DND-41 (cell line): ENCODE measurements at regions not wholly inside any gene's neighbourhood (a gene's known extent, or its start where the extent isn't known, plus 50 kb on each side); places are given as distances from the start of the nearest gene placed in this dataset.
"Not testable (repeated sequence)": the region's sequence is repeated elsewhere in the genome, so short reads cannot be mapped to it uniquely, and the experiment has no call there.

Experiments
- ATAC-seq: fragments of 200-7000 bp; cut with Tn5 transposase; 3 replicates; pipeline ENCODE4 v1.9.1; 2021; ENCODE audit warnings: low read depth; ENCODE audit not compliant: insufficient read depth
- DNase-seq: peaks from one replicate; pipeline ENCODE4 v3.0.0-alpha.2; 2020
- H2AFZ ChIP-seq: 2 replicates; pipeline ENCODE4 v1.6.0; 2012; ENCODE audit warnings: low read depth, low read length
- H3K27ac ChIP-seq: 2 replicates; pipeline ENCODE4 v1.5.1; 2012; ENCODE audit warnings: low read length, inconsistent platforms
- H3K27me3 ChIP-seq: fragments of 200-600 bp; sonication (generic); 2 replicates; pipeline ENCODE4 v1.6.0; 2012; ENCODE audit warnings: low read length, mild to moderate bottlenecking, inconsistent platforms; ENCODE audit not compliant: insufficient read depth, poor library complexity
- H3K36me3 ChIP-seq: 2 replicates; pipeline ENCODE4 v1.5.1; 2012; ENCODE audit warnings: low read length, inconsistent platforms; ENCODE audit not compliant: insufficient read depth
- H3K4me1 ChIP-seq: 2 replicates; pipeline ENCODE4 v1.5.1; 2012; ENCODE audit warnings: mild to moderate bottlenecking, low read length; ENCODE audit not compliant: insufficient read depth
- H3K4me2 ChIP-seq: 2 replicates; pipeline ENCODE4 v1.6.0; 2012; ENCODE audit warnings: mild to moderate bottlenecking, moderate library complexity, low read length, inconsistent platforms; ENCODE audit not compliant: insufficient read depth
- H3K4me3 ChIP-seq, 2 experiments: fragments of 200-600 bp in 1 of 2; shearing (Covaris generic) in 1 of 2; 2 replicates each; pipeline ENCODE4 v1.5.1; 2012 to 2016; ENCODE audit warnings: inconsistent platforms in 2 of 2, low read length in 2 of 2, mild to moderate bottlenecking in 2 of 2, low read depth in 1 of 2, moderate library complexity in 1 of 2
- H3K79me2 ChIP-seq: 2 replicates; pipeline ENCODE4 v1.6.0; 2012; ENCODE audit warnings: low read length, inconsistent platforms; ENCODE audit not compliant: insufficient read depth
- H3K9ac ChIP-seq: 2 replicates; pipeline ENCODE4 v1.6.0; 2012; ENCODE audit warnings: low read depth, mild to moderate bottlenecking, inconsistent platforms, low read length, moderate library complexity
- H3K9me3 ChIP-seq: 2 replicates; pipeline ENCODE4 v1.5.1; 2012; ENCODE audit warnings: low read length, moderate library complexity, mild to moderate bottlenecking, inconsistent platforms; ENCODE audit not compliant: insufficient read depth, severe bottlenecking
- H4K20me1 ChIP-seq: 2 replicates; pipeline ENCODE4 v1.6.0; 2012; ENCODE audit warnings: low read length; ENCODE audit not compliant: insufficient read depth
- CTCF ChIP-seq: IDR thresholded peaks from 2 replicates; pipeline ENCODE4 v1.5.1; 2012; ENCODE audit warnings: borderline replicate concordance, low read length, moderate library complexity, mild to moderate bottlenecking; ENCODE audit not compliant: poor library complexity, severe bottlenecking; ENCODE audit errors: extremely low read depth
- EZH2 ChIP-seq: IDR thresholded peaks from 3 replicates; pipeline ENCODE4 v1.6.1; 2012; ENCODE audit warnings: borderline replicate concordance, low read depth, mild to moderate bottlenecking, moderate library complexity, low read length, inconsistent platforms; ENCODE audit not compliant: severe bottlenecking

GRCh38 chr5:56666901-56667300 lies 148.4 kb upstream of the MAP3K1 start:
- no peaks in the 10 kb centered on the region for H4K20me1 ChIP-seq
- peaks cover 19% of the 10 kb centered on the region for H3K27me3 ChIP-seq
- DNase-seq (no peak), ATAC-seq (no peak)
- H3K36me3 ChIP-seq = no peaks in the 10 kb centered on the region
- no peak overlapping the region for H3K9ac ChIP-seq
- no peak for TF ChIP-seq EZH2
- TF ChIP-seq CTCF = no peak
- H3K9me3 ChIP-seq = no peaks in the 10 kb centered on the region
- no peaks in the 10 kb centered on the region for H3K79me2 ChIP-seq
- H3K4me1 ChIP-seq = no peaks in the 10 kb centered on the region
- no peak overlapping the region for H3K27ac ChIP-seq
- H2AFZ ChIP-seq = no peak overlapping the region
- H3K4me2 ChIP-seq = no peak overlapping the region
- H3K4me3 ChIP-seq = no peak overlapping the region

DNA sequence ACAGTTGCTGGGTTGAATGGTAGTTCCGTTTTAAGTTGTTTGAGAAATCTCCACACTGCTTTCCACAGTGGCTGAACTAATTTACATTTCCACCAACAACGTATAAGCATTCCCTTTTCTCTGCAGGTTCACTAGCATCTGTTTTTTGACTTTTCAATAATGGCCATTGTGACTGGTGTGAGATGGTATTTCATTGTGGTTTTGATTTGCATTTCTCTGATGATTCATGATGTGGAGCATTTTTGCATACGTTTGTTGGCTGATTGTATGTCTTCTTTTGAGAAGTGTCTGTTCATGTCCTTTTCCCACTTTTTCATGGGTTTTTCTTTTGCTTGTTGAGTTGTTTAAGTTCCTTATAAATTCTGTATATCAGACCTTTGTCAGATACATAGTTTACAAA lies 150.2 kb upstream of the MAP3K1 start:
- ATAC-seq, DNase-seq, H3K79me2 ChIP-seq, H3K4me1 ChIP-seq, H3K36me3 ChIP-seq, H4K20me1 ChIP-seq, H3K9ac ChIP-seq, H2AFZ ChIP-seq, H3K27ac ChIP-seq, H3K4me2 ChIP-seq, H3K4me3 ChIP-seq, H3K9me3 ChIP-seq: not testable (repeated sequence)
- peaks cover 21% of the 10 kb centered on the region for H3K27me3 ChIP-seq

GRCh38 chr5:56664025-56664424 lies 151.3 kb upstream of the MAP3K1 start:
- Histone ChIP-seq H3K9ac (no peak overlapping the region), H2AFZ (no peak overlapping the region), H3K27me3 (peaks cover 21% of the 10 kb centered on the region), H3K4me2 (no peak overlapping the region), H4K20me1 (no peaks in the 10 kb centered on the region), H3K79me2 (no peaks in the 10 kb centered on the region), H3K9me3 (no peaks in the 10 kb centered on the region), H3K4me1 (no peaks in the 10 kb centered on the region), H3K4me3 (no peak overlapping the region), H3K27ac (no peak overlapping the region), H3K36me3 (no peaks in the 10 kb centered on the region)
- TF ChIP-seq CTCF (no peak), EZH2 (no peak)
- DNase-seq = no peak
- no peak for ATAC-seq

GRCh38 chr5:56663523-56663922 lies 151.8 kb upstream of the MAP3K1 start:
- Histone ChIP-seq H3K27ac (no peak overlapping the region), H3K9me3 (no peaks in the 10 kb centered on the region), H3K27me3 (peaks cover 21% of the 10 kb centered on the region), H4K20me1 (no peaks in the 10 kb centered on the region), H3K79me2 (no peaks in the 10 kb centered on the region), H2AFZ (no peak overlapping the region), H3K4me3 (no peak overlapping the region), H3K9ac (no peak overlapping the region), H3K36me3 (no peaks in the 10 kb centered on the region), H3K4me1 (no peaks in the 10 kb centered on the region), H3K4me2 (no peak overlapping the region)
- TF ChIP-seq EZH2 (no peak), CTCF (no peak)
- ATAC-seq (no peak), DNase-seq (no peak)
